Neural cell (in vitro differentiated cells): ENCODE measurements at regions not wholly inside any gene's neighbourhood (a gene's known extent, or its start where the extent isn't known, plus 50 kb on each side); places are given as distances from the start of the nearest gene placed in this dataset.

ENCODE experiments used
- EP300 ChIP-seq: fragments of 450-650 bp; conservative IDR thresholded peaks from 2 replicates; pipeline ENCODE4 v1.6.1; 2014; ENCODE audit warnings: antibody characterized with exemption, mild to moderate bottlenecking, moderate library complexity; ENCODE audit not compliant: poor library complexity, severe bottlenecking
- EZH2 ChIP-seq: fragments of 200-600, 300-800 bp; shearing (Covaris generic), sonication (generic); IDR thresholded peaks from 2 replicates; pipeline ENCODE4 v1.6.1; 2014; ENCODE audit warnings: antibody characterized with exemption, low read length, borderline replicate concordance, mild to moderate bottlenecking; ENCODE audit not compliant: insufficient read depth, poor library complexity, severe bottlenecking
- MXI1 ChIP-seq: fragments of 450-650 bp; conservative IDR thresholded peaks from 2 replicates; pipeline ENCODE4 v1.6.1; 2014; ENCODE audit warnings: antibody characterized with exemption, mild to moderate bottlenecking; ENCODE audit not compliant: poor library complexity, severe bottlenecking
- POLR2AphosphoS5 ChIP-seq: IDR thresholded peaks from 2 replicates; pipeline ENCODE4 v1.6.1; 2012
- RAD21 ChIP-seq: fragments of 450-650 bp; conservative IDR thresholded peaks from 2 replicates; pipeline ENCODE4 v1.6.1; 2014; ENCODE audit warnings: antibody characterized with exemption, mild to moderate bottlenecking, moderate library complexity
- SMC3 ChIP-seq: fragments of 450-650 bp; conservative IDR thresholded peaks from 2 replicates; pipeline ENCODE4 v1.6.1; 2014; ENCODE audit warnings: antibody characterized with exemption, mild to moderate bottlenecking, moderate library complexity; ENCODE audit not compliant: poor library complexity
- TAF1 ChIP-seq: IDR thresholded peaks from 2 replicates; pipeline ENCODE4 v1.6.1; 2012; ENCODE audit warnings: low read depth
- TF ChIP-seq, protein P1 (sequence below): fragments of 450-650 bp; IDR thresholded peaks from 2 replicates; pipeline ENCODE4 v1.5.1; 2014; ENCODE audit warnings: antibody characterized with exemption, mild to moderate bottlenecking, moderate library complexity; ENCODE audit not compliant: poor library complexity, severe bottlenecking
- TF ChIP-seq, protein P2 (sequence below): IDR thresholded peaks from 2 replicates; pipeline ENCODE4 v1.6.1; 2012; ENCODE audit warnings: borderline replicate concordance

DNA sequence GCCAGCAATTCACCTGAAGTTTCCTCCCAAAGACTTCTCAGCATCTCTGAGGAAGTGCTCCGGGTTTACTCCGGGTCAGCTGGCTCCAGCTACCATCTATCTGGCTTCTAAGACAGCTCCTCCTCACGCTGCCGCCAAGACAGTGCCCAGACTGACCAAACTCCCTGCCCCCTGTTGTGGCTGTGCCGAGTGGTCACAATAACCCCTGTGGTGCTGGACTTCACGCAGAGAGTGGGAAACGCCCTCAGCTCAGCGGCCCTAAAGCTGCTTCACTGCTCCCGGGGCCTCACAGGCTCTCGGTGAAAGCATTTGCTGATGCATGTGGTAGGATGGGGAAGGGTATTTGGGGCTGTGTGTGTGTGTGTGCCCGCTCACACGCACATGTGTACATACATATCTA is 154.8 kb upstream of the ZNF236 start:
- TF ChIP-seq POLR2AphosphoS5 (no peak), SMC3 (no peak), RAD21 (no peak), EZH2 (no peak), EP300 (no peak), TAF1 (no peak), MXI1 (no peak)
- TF ChIP-seq, protein P1, sequence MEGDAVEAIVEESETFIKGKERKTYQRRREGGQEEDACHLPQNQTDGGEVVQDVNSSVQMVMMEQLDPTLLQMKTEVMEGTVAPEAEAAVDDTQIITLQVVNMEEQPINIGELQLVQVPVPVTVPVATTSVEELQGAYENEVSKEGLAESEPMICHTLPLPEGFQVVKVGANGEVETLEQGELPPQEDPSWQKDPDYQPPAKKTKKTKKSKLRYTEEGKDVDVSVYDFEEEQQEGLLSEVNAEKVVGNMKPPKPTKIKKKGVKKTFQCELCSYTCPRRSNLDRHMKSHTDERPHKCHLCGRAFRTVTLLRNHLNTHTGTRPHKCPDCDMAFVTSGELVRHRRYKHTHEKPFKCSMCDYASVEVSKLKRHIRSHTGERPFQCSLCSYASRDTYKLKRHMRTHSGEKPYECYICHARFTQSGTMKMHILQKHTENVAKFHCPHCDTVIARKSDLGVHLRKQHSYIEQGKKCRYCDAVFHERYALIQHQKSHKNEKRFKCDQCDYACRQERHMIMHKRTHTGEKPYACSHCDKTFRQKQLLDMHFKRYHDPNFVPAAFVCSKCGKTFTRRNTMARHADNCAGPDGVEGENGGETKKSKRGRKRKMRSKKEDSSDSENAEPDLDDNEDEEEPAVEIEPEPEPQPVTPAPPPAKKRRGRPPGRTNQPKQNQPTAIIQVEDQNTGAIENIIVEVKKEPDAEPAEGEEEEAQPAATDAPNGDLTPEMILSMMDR = no peak
- TF ChIP-seq, protein P2, sequence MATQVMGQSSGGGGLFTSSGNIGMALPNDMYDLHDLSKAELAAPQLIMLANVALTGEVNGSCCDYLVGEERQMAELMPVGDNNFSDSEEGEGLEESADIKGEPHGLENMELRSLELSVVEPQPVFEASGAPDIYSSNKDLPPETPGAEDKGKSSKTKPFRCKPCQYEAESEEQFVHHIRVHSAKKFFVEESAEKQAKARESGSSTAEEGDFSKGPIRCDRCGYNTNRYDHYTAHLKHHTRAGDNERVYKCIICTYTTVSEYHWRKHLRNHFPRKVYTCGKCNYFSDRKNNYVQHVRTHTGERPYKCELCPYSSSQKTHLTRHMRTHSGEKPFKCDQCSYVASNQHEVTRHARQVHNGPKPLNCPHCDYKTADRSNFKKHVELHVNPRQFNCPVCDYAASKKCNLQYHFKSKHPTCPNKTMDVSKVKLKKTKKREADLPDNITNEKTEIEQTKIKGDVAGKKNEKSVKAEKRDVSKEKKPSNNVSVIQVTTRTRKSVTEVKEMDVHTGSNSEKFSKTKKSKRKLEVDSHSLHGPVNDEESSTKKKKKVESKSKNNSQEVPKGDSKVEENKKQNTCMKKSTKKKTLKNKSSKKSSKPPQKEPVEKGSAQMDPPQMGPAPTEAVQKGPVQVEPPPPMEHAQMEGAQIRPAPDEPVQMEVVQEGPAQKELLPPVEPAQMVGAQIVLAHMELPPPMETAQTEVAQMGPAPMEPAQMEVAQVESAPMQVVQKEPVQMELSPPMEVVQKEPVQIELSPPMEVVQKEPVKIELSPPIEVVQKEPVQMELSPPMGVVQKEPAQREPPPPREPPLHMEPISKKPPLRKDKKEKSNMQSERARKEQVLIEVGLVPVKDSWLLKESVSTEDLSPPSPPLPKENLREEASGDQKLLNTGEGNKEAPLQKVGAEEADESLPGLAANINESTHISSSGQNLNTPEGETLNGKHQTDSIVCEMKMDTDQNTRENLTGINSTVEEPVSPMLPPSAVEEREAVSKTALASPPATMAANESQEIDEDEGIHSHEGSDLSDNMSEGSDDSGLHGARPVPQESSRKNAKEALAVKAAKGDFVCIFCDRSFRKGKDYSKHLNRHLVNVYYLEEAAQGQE = no peak
